ENCODE measurements at regions not wholly inside any gene's neighbourhood (a gene's known extent, or its start where the extent isn't known, plus 50 kb on each side); places are given as distances from the start of the nearest gene placed in this dataset.

DNA sequence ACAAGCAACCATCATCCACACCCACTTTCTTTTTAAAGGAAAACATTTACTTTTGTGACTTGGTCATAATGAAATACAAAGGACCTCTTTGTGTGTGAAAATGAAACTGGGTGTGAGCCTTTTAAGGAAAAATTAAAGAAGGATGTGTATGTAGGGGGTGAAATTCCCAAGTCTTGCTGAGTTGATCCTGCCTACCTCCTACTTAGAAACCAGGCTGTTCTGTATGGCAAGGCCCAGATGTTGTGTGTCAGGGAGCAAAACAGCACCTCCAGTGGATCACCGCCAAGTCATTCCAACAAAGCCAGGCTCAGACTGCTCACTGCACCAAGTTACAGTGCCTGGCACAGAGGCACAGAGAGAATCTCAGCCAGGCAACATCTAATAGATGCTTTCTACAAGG lies 198.5 kb upstream of the FBN2 start:
- TF ChIP-seq, protein P1, sequence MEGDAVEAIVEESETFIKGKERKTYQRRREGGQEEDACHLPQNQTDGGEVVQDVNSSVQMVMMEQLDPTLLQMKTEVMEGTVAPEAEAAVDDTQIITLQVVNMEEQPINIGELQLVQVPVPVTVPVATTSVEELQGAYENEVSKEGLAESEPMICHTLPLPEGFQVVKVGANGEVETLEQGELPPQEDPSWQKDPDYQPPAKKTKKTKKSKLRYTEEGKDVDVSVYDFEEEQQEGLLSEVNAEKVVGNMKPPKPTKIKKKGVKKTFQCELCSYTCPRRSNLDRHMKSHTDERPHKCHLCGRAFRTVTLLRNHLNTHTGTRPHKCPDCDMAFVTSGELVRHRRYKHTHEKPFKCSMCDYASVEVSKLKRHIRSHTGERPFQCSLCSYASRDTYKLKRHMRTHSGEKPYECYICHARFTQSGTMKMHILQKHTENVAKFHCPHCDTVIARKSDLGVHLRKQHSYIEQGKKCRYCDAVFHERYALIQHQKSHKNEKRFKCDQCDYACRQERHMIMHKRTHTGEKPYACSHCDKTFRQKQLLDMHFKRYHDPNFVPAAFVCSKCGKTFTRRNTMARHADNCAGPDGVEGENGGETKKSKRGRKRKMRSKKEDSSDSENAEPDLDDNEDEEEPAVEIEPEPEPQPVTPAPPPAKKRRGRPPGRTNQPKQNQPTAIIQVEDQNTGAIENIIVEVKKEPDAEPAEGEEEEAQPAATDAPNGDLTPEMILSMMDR (IDR thresholded peaks at IDR 0.05; ENCODE audit: low read length, missing control alignments): no peak
- no peak overlapping the region for H3K4me3 ChIP-seq (replicated peaks; ENCODE audit: low read depth, low read length)
- peak; percentile 50 for DNase-seq (ENCODE audit: low read depth)

DNA sequence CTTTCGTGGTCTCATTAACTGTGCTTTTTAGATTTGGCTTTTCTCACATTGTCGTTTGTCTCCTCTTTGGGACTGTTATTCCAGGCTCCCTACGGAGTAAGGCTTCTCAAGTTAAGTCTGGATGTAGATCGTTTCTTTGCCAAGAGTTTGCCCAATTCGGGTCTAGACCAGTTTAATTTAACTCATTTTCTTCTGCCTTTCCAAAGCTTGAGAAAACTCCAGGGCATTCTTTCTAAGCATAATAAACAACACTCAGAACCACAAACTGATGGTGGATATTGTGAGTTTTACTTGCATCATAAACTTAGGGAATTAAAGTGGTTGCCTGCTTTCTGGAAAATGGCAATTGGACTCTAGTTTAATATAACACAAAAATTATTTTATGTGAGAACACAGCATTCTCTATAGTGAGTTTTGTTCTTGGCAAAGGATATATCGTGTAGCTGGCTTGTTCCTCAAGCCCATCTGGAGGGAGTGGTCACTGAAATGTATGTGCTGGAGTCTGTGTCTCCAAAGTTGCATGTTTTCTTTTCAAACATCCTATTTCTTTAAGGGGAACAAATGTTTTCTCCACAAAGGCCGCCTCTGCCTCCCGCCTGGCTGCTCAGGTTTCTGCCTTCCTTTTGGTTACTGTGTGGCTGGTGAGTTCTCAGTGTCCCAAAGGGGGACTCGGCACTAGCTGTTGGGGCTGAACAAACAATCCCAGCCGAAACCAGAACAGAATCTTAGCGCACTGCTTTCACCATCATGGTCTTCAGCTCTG lies 211.3 kb upstream of the FBN2 start:
- H3K4me3 ChIP-seq (replicated peaks; ENCODE audit: low read depth, low read length): no peak overlapping the region
- peak; percentile 3 for DNase-seq (ENCODE audit: low read depth)
- TF ChIP-seq, protein P1 (IDR thresholded peaks at IDR 0.05; ENCODE audit: low read length, missing control alignments): no peak

DNA sequence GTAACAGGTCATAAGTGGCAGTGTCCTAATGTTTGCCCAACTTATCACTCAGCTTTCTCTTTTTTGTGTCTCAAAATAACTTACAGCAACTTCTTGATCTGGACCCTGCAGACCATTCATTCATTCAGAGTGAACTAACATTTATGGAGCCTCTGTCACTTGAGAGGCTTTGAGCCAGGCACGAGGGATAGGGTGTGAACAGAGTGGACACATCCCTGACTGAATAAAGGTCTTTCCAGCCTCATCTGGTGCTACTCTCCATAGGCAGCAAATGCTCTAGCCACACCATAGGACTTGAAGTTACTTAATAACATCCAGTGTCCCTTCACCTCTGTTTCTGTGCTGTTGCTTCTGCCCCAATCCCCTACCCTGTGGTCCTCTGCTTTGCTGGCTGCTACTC lies 212.1 kb upstream of the FBN2 start:
- H3K4me3 ChIP-seq (replicated peaks; ENCODE audit: low read depth, low read length): no peak overlapping the region
- TF ChIP-seq, protein P1 (IDR thresholded peaks at IDR 0.05; ENCODE audit: low read length, missing control alignments): no peak
- no peak for DNase-seq (ENCODE audit: low read depth)

DNA sequence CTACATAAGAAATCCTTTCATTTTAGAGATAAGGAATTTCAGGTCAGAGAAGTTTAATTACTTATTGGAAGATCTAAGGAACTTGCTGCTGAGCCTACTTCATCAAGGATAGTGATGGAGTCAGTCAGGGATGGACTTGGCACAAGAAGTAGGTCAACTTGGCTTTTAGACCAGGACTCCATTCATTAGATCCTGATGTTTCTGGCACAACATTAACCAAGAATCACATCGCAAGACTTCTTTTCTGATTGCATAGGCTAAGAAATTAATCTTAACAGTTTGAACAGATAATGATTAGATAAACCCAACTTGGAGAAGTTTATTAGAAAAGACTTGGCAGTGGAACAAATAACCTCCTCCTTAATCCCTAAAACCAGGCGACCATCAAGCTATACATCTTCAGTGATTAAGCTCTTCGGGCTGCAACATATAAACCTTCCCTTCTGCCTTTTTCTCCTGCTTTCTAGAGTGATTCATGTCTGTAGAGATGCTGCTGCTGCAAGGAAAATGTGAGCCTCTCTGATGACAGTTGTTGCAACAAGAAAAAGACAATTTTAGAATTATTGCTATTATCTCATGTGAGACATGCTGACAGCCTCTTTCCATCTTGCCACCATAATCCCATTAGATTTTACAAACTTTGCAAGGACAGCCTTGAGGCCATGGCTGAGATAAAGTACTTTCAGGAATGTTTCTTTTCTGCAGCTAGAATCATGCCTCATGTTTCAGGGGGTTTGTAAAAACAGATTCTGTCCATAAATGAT lies 207.9 kb upstream of the SLC27A6 start:
- TF ChIP-seq, protein P1 (IDR thresholded peaks at IDR 0.05; ENCODE audit: low read length, missing control alignments): no peak
- DNase-seq (ENCODE audit: low read depth): no peak
- no peak overlapping the region for H3K4me3 ChIP-seq (replicated peaks; ENCODE audit: low read depth, low read length)

DNA sequence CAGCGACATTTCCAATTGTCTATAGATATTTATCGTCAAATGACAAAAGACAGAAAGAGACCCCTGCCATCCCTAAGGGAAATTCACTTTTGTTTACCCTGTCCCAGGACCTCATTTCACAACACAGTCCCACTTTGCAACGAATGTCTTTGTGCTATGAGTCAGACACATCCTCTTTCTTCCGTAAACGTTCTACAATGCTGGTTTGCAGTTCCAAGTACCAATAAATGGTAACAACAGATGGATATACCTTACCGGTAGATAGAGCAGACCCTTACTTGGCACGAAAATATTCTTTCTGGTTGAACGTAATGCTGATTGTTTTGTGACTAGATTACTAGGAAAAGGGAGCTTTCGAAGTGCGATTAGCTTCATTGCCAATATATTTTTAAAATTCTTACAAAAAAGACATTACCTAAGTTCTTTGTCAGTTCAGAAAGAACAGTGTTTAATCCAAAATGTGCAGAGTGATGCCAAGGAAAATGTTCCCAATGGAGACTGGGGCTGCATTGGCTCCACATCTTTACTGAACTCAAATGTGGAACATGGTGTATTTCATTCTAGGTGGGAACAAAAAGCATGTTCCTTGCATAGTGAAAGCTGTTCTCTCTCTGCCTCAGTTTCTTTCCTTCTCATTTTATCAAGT lies 202.5 kb upstream of the SLC27A6 start:
- no peak overlapping the region for H3K4me3 ChIP-seq (replicated peaks; ENCODE audit: low read depth, low read length)
- DNase-seq (ENCODE audit: low read depth): peak; percentile 11
- TF ChIP-seq, protein P1 (IDR thresholded peaks at IDR 0.05; ENCODE audit: low read length, missing control alignments): no peak

DNA sequence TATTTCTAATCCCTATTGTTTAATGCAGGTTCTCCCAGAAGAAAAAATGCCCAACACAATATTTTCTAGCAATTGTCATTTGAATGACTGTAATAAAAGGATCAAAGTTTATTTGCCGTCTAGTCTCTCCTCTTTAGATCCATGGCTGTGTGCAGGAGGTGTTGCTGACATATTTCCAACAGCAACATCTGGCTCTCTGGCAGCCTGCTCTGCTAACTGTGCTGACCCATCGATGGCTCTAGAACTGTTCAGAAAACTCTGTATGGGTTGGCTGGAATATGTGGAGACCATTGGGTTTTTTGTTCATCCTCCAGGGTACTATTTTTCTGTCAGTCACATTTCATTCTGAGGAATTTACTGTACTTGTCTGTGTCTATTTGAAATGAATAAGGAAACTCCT lies 202.0 kb upstream of the SLC27A6 start:
- TF ChIP-seq, protein P1 (IDR thresholded peaks at IDR 0.05; ENCODE audit: low read length, missing control alignments): no peak

More for the DNA sequence above, 202.0 kb upstream of the SLC27A6 start:
- no peak overlapping the region for H3K4me3 ChIP-seq (replicated peaks; ENCODE audit: low read depth, low read length)
- DNase-seq (ENCODE audit: low read depth): no peak
